Islet precursor cell (in vitro differentiated cells): ENCODE measurements at regions not wholly inside any gene's neighbourhood (a gene's known extent, or its start where the extent isn't known, plus 50 kb on each side); places are given as distances from the start of the nearest gene placed in this dataset.
"Not testable (repeated sequence)": the region's sequence is repeated elsewhere in the genome, so short reads cannot be mapped to it uniquely, and the experiment has no call there.

ENCODE experiments used
- DNase-seq: peaks from one replicate; pipeline ENCODE4 v3.0.0-alpha.2; 2018

- no peak for DNase-seq
Measured at GRCh38 chr7:106372595-106373318, 88.0 kb upstream of the NAMPT start.

GRCh38 chr7:106372126-106372525, 87.3 kb upstream of the NAMPT start:
- DNase-seq: no peak

- no peak for DNase-seq
Measured at GRCh38 chr7:106371629-106372028, 86.8 kb upstream of the NAMPT start.

GRCh38 chr7:106370542-106370941, 85.8 kb upstream of the NAMPT start:
- no peak for DNase-seq

- DNase-seq: no peak
Measured at GRCh38 chr7:106369816-106370215, 85.0 kb upstream of the NAMPT start.

- peak; percentile 58 for DNase-seq
Measured at GRCh38 chr7:106369352-106369751, 84.6 kb upstream of the NAMPT start.

- DNase-seq: no peak
Measured at GRCh38 chr7:106367664-106368063, 82.9 kb upstream of the NAMPT start.

GRCh38 chr7:106367018-106367420, 82.2 kb upstream of the NAMPT start:
- DNase-seq: no peak

- no peak for DNase-seq
Measured at GRCh38 chr7:106365252-106366005, 80.6 kb upstream of the NAMPT start.

- DNase-seq: not testable (repeated sequence)
Measured at GRCh38 chr7:106362507-106362906, 77.7 kb upstream of the NAMPT start.

GRCh38 chr7:106358103-106358663, 73.4 kb upstream of the NAMPT start:
- no peak for DNase-seq

GRCh38 chr7:106357675-106358074, 72.9 kb upstream of the NAMPT start:
- DNase-seq: no peak

- no peak for DNase-seq
Measured at GRCh38 chr7:106354822-106355221, 70.0 kb upstream of the NAMPT start.

GRCh38 chr7:106353944-106354343, 69.2 kb upstream of the NAMPT start:
- DNase-seq: no peak

GRCh38 chr7:106348231-106348630, 63.4 kb upstream of the NAMPT start:
- no peak for DNase-seq

GRCh38 chr7:106347229-106347833, 62.5 kb upstream of the NAMPT start:
- DNase-seq: no peak

- no peak for DNase-seq
Measured at GRCh38 chr7:106346678-106347217, 62.0 kb upstream of the NAMPT start.

- no peak for DNase-seq
Measured at GRCh38 chr7:106346167-106346677, 61.4 kb upstream of the NAMPT start.

- DNase-seq: no peak
Measured at GRCh38 chr7:106345421-106346166, 60.8 kb upstream of the NAMPT start.

- no peak for DNase-seq
Measured at GRCh38 chr7:106344861-106345260, 60.1 kb upstream of the NAMPT start.

- DNase-seq: no peak
Measured at GRCh38 chr7:106344211-106344610, 59.4 kb upstream of the NAMPT start.

GRCh38 chr7:106342049-106342448, 57.3 kb upstream of the NAMPT start:
- DNase-seq: not testable (repeated sequence)

- DNase-seq: not testable (repeated sequence)
Measured at GRCh38 chr7:106340247-106340596, 55.4 kb upstream of the NAMPT start.
